HL-60 (cell line): ENCODE measurements at regions not wholly inside any gene's neighbourhood (a gene's known extent, or its start where the extent isn't known, plus 50 kb on each side); places are given as distances from the start of the nearest gene placed in this dataset.

Source experiments
- GABPA ChIP-seq: IDR thresholded peaks from 2 replicates; pipeline ENCODE4 v1.6.1; 2012; ENCODE audit warnings: low read depth
- POLR2AphosphoS5 ChIP-seq: IDR thresholded peaks from 2 replicates; pipeline ENCODE4 v1.6.1; 2012; ENCODE audit warnings: low read depth
- TF ChIP-seq, protein P1 (sequence below): IDR thresholded peaks from one replicate; pipeline ENCODE4 v1.5.1; 2011; ENCODE audit warnings: low read length, control low read depth, inconsistent platforms; ENCODE audit not compliant: insufficient read depth

GRCh38 chr10:76684968-76685367, 952.6 kb downstream of the KCNMA1 start:
- TF ChIP-seq, protein P1, sequence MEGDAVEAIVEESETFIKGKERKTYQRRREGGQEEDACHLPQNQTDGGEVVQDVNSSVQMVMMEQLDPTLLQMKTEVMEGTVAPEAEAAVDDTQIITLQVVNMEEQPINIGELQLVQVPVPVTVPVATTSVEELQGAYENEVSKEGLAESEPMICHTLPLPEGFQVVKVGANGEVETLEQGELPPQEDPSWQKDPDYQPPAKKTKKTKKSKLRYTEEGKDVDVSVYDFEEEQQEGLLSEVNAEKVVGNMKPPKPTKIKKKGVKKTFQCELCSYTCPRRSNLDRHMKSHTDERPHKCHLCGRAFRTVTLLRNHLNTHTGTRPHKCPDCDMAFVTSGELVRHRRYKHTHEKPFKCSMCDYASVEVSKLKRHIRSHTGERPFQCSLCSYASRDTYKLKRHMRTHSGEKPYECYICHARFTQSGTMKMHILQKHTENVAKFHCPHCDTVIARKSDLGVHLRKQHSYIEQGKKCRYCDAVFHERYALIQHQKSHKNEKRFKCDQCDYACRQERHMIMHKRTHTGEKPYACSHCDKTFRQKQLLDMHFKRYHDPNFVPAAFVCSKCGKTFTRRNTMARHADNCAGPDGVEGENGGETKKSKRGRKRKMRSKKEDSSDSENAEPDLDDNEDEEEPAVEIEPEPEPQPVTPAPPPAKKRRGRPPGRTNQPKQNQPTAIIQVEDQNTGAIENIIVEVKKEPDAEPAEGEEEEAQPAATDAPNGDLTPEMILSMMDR, result no peak
- no peak for TF ChIP-seq POLR2AphosphoS5
- TF ChIP-seq GABPA, result no peak
